ENCODE measurements at regions not wholly inside any gene's neighbourhood (a gene's known extent, or its start where the extent isn't known, plus 50 kb on each side); places are given as distances from the start of the nearest gene placed in this dataset.

- TF ChIP-seq EZH2 (IDR thresholded peaks at IDR 0.05; ENCODE audit: low read depth), result no peak
- TF ChIP-seq CTCF (conservative IDR thresholded peaks at IDR 0.05), result no peak
Observed at GRCh38 chr6:150711061-150711460, 111.4 kb downstream of the PLEKHG1 start.

GRCh38 chr6:150711584-150712504, 112.2 kb downstream of the PLEKHG1 start:
- Histone ChIP-seq H2AFZ (no peak overlapping the region), H3K79me2 (ENCODE audit: low read depth) (no peaks in the 10 kb centered on the region), H4K20me1 (ENCODE audit: insufficient read depth) (no peaks in the 10 kb centered on the region), H3K4me2 (no peak overlapping the region), H3K36me3 (ENCODE audit: low read depth) (no peaks in the 10 kb centered on the region), H3K9me3 (ENCODE audit: insufficient read depth, low read depth) (no peaks in the 10 kb centered on the region), H3K27ac (no peak overlapping the region), H3K9me2 (ENCODE audit: insufficient read depth) (no peaks in the 10 kb centered on the region), H3F3A (ENCODE audit: insufficient read depth, low read depth) (peaks cover 8% of the 10 kb centered on the region; the same call in 1 of the 2 replicates), H3K27me3 (ENCODE audit: insufficient read depth, low read depth) (no peaks in the 10 kb centered on the region), H3K4me3 (no peak overlapping the region), H3K4me1 (replicated peaks; ENCODE audit: insufficient read depth) (peaks cover 17% of the 10 kb centered on the region)
- TF ChIP-seq EZH2 (IDR thresholded peaks at IDR 0.05; ENCODE audit: low read depth) (no peak), CTCF (conservative IDR thresholded peaks at IDR 0.05) (no peak)
- ChIA-PET POLR2A (ENCODE audit: unreplicated experiment) (no interaction called here), CTCF (no interaction called here)
- no peak for DNase-seq
- no TSS peak for BruUV-seq (replicated peaks)
- intact Hi-C loops (cut with micrococcal nuclease; ENCODE audit: unreplicated experiment), result no loop called here

More at GRCh38 chr6:150711061-150711460, 111.4 kb downstream of the PLEKHG1 start:
- intact Hi-C loops (cut with micrococcal nuclease; ENCODE audit: unreplicated experiment), result no loop called here
- no peaks in the 10 kb centered on the region for H3K36me3 ChIP-seq (ENCODE audit: low read depth)
- no peaks in the 10 kb centered on the region for H3K27me3 ChIP-seq (ENCODE audit: insufficient read depth, low read depth)
- H3K9me2 ChIP-seq (ENCODE audit: insufficient read depth), result no peaks in the 10 kb centered on the region
- H4K20me1 ChIP-seq (ENCODE audit: insufficient read depth), result no peaks in the 10 kb centered on the region
- POLR2A ChIA-PET (ENCODE audit: unreplicated experiment), result no interaction called here
- H3K4me1 ChIP-seq (replicated peaks; ENCODE audit: insufficient read depth), result peaks cover 11% of the 10 kb centered on the region
- no peak overlapping the region for H2AFZ ChIP-seq
- no TSS peak for BruUV-seq (replicated peaks)
- no peaks in the 10 kb centered on the region for H3K9me3 ChIP-seq (ENCODE audit: insufficient read depth, low read depth)
- H3F3A ChIP-seq (ENCODE audit: insufficient read depth, low read depth), result peaks cover 4% of the 10 kb centered on the region; the same call in 1 of the 2 replicates
- no peak overlapping the region for H3K4me3 ChIP-seq
- H3K4me2 ChIP-seq, result no peak overlapping the region
- no peak overlapping the region for H3K27ac ChIP-seq
- H3K79me2 ChIP-seq (ENCODE audit: low read depth), result no peaks in the 10 kb centered on the region
- CTCF ChIA-PET, result no interaction called here
- DNase-seq, result no peak

GRCh38 chr6:150712505-150713252, 113.0 kb downstream of the PLEKHG1 start:
- DNase-seq, result no peak
- intact Hi-C loops (cut with micrococcal nuclease; ENCODE audit: unreplicated experiment), result no loop called here
- Histone ChIP-seq H2AFZ (no peak overlapping the region), H3K9me3 (ENCODE audit: insufficient read depth, low read depth) (no peaks in the 10 kb centered on the region), H3F3A (ENCODE audit: insufficient read depth, low read depth) (peaks cover 12% of the 10 kb centered on the region; the same call in 1 of the 2 replicates), H3K79me2 (ENCODE audit: low read depth) (no peaks in the 10 kb centered on the region), H3K4me2 (no peak overlapping the region), H3K27ac (no peak overlapping the region), H4K20me1 (ENCODE audit: insufficient read depth) (no peaks in the 10 kb centered on the region), H3K27me3 (ENCODE audit: insufficient read depth, low read depth) (no peaks in the 10 kb centered on the region), H3K9me2 (ENCODE audit: insufficient read depth) (no peaks in the 10 kb centered on the region), H3K4me1 (replicated peaks; ENCODE audit: insufficient read depth) (peaks cover 26% of the 10 kb centered on the region), H3K36me3 (ENCODE audit: low read depth) (no peaks in the 10 kb centered on the region), H3K4me3 (no peak overlapping the region)
- ChIA-PET POLR2A (ENCODE audit: unreplicated experiment) (no interaction called here), CTCF (no interaction called here)
- no TSS peak for BruUV-seq (replicated peaks)
- no peak for TF ChIP-seq CTCF (conservative IDR thresholded peaks at IDR 0.05)
- TF ChIP-seq EZH2 (IDR thresholded peaks at IDR 0.05; ENCODE audit: low read depth), result no peak

Data from PC-9 (cell line).